ENCODE measurements at regions not wholly inside any gene's neighbourhood (a gene's known extent, or its start where the extent isn't known, plus 50 kb on each side); places are given as distances from the start of the nearest gene placed in this dataset.
A peak's percentile ranks its signal among the peaks of the same experiment; 100 is the strongest.

GRCh38 chr3:70120357-70120966 is 120.9 kb downstream of the SAMMSON start:
- peak; percentile 56 for DNase-seq (ENCODE audit: low read depth)

DNA sequence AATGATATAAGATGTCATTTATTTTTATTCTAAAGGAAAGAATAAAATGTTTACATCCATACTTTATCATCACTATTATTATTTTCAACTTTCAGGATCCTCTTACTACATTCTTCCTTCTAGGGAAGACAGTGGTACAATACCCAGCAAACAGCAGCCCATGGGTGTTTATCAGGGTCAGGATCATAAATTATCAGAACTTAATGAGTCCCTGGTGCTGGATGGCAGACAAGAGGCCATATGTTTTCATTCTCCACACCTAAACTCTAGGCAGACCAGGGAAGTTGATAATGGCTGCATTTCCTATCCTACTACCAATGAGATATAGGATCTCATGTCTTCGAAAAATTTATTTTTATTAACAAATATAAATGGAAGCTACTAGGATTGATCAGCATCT is 127.7 kb downstream of the SAMMSON start:
- no peak for DNase-seq (ENCODE audit: low read depth)

- no peak for DNase-seq (ENCODE audit: low read depth)
Observed at GRCh38 chr3:70137366-70137765, 137.8 kb downstream of the SAMMSON start.

DNA sequence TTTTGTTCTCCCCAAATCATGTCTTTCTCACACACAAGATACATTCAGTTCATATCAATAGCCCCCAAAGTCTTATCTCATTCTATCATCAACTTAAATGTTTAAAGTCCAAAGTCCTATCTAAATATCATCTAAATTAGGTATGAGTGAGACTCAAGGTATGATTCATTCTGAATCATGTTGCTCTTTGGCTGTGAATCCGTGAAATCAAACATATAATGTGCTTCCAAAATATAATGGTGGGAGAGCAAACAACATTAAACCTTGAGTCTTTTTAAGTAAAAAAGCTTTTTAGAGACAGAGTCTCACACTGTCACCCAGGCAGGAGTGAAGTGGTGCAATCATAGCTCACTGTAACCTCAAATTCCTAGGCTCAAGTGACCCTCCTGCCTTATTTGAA is 139.1 kb downstream of the SAMMSON start:
- DNase-seq (ENCODE audit: low read depth) = no peak

All from LHCN-M2 (cell line).